ENCODE measurements at regions not wholly inside any gene's neighbourhood (a gene's known extent, or its start where the extent isn't known, plus 50 kb on each side); places are given as distances from the start of the nearest gene placed in this dataset.
"Not testable (repeated sequence)": the region's sequence is repeated elsewhere in the genome, so short reads cannot be mapped to it uniquely, and the experiment has no call there.

DNA sequence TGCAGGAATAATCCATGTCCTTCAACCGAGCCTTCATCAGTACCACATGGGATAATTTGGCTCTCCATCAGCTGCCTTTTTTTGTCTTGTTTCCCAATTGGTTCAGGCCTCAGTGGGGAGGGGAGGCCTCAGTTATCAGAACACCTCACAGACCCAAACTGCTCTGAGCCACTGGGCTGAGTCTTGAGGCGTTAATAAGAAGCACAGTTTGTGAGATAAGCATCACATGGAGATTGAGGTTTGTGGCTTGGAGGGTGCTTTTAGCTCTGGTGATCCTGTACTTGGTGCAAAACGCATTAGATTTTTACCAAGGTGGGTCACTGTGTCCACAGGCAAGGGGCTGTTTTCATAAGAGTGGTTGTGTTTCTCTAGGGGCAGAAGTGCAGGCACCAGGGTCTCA is 82.8 kb upstream of the HPF1 start:
- DNase-seq (ENCODE audit: low spot score in 2 of 2) = no peak
- WGBS, 2 donors = 45 to 58% methylated on average over 3 of the region's 3 CpGs
- Histone ChIP-seq H3K27ac (no peak overlapping the region), H3K4me3 (no peak overlapping the region), H3K9me3 (no peaks in the 10 kb centered on the region), H3K27me3 (no peaks in the 10 kb centered on the region), H3K4me1 (no peaks in the 10 kb centered on the region), H3K36me3 (no peaks in the 10 kb centered on the region)
- TF ChIP-seq CTCF (IDR thresholded peaks at IDR 0.05) (no peak), EP300 (IDR thresholded peaks at IDR 0.05) (no peak), POLR2A (IDR thresholded peaks at IDR 0.05) (no peak)

GRCh38 chr4:169828329-169828728 is 70.6 kb upstream of the HPF1 start:
- H3K27ac ChIP-seq; H3K27me3 ChIP-seq; H3K4me1 ChIP-seq; DNase-seq (ENCODE audit: low spot score in 2 of 2); H3K36me3 ChIP-seq; H3K9me3 ChIP-seq; H3K4me3 ChIP-seq: not testable (repeated sequence)
- 94 to 96% methylated on average over 24 to 29 of the region's 29 CpGs for WGBS, 2 donors

DNA sequence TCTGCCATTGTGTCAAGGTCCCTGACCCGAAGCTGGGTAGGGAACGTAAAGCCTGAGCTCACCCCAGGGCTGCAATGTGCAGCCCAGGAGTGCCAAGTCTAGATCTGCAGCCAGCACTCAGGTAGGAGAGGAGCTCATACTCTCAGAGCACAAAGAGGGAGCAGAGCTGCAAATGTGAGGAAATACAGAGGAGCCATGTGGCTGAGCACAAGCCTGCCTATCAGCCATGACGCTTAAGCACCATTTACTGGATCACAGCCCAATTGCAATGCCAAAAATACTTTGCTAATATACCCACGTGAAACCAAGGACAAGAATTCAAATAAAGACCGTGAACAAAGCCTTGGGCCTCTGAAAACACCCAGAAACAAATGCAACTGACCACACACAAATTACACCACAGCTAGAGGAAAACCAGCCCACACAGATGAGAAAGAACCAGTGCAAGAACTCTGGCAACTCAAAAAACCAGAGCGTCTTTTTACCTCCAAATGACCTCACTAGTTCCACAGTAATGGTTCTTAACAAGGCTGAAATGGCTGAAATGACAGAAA is 69.0 kb upstream of the HPF1 start:
- WGBS, 2 donors = 55 to 56% methylated on average over 6 of the region's 6 CpGs
- Histone ChIP-seq H3K4me1 (no peaks in the 10 kb centered on the region), H3K9me3 (no peaks in the 10 kb centered on the region), H3K27me3 (no peaks in the 10 kb centered on the region), H3K27ac (no peak overlapping the region), H3K36me3 (no peaks in the 10 kb centered on the region), H3K4me3 (no peak overlapping the region)
- DNase-seq (ENCODE audit: low spot score in 2 of 2) = no peak
- TF ChIP-seq CTCF (IDR thresholded peaks at IDR 0.05) (no peak), EP300 (IDR thresholded peaks at IDR 0.05) (no peak), POLR2A (IDR thresholded peaks at IDR 0.05) (no peak)

DNA sequence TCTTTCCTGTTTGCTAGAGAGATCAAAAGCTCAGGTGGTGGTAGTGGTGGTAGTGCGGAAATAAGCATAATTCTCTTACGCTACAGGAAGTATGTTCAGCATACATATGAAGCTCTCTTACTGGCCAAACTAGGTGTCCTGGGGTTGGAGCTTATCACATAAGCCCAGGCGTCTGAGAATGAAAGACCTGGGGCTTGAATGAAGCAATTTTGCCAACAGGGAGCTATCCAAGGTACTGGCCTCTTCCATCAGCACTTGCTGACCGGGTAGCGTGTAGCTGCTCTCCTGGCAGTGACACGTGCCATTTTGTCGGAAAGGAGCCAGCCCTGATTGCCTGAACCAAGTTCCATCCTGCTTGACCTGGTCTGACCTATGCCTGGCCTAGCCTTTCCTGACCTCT is 65.9 kb upstream of the HPF1 start:
- TF ChIP-seq EP300 (IDR thresholded peaks at IDR 0.05) = no peak
- no peak for TF ChIP-seq POLR2A (IDR thresholded peaks at IDR 0.05)
- no peak for TF ChIP-seq CTCF (IDR thresholded peaks at IDR 0.05)
- Histone ChIP-seq H3K4me3 (no peak overlapping the region), H3K27ac (no peak overlapping the region), H3K9me3 (no peaks in the 10 kb centered on the region), H3K27me3 (no peaks in the 10 kb centered on the region), H3K36me3 (no peaks in the 10 kb centered on the region), H3K4me1 (no peaks in the 10 kb centered on the region)
- DNase-seq (ENCODE audit: low spot score in 2 of 2) = no peak
- 25 to 29% methylated on average over 7 of the region's 7 CpGs for WGBS, 2 donors

GRCh38 chr4:169821402-169821801 is 63.7 kb upstream of the HPF1 start:
- no peak for DNase-seq (ENCODE audit: low spot score in 2 of 2)
- H3K9me3 ChIP-seq = no peaks in the 10 kb centered on the region
- no peak overlapping the region for H3K4me3 ChIP-seq
- no peak overlapping the region for H3K27ac ChIP-seq
- no peaks in the 10 kb centered on the region for H3K36me3 ChIP-seq
- no peak for TF ChIP-seq CTCF (IDR thresholded peaks at IDR 0.05)
- no peak for TF ChIP-seq EP300 (IDR thresholded peaks at IDR 0.05)
- no peak for TF ChIP-seq POLR2A (IDR thresholded peaks at IDR 0.05)
- H3K4me1 ChIP-seq = no peaks in the 10 kb centered on the region
- H3K27me3 ChIP-seq = no peaks in the 10 kb centered on the region

- no peaks in the 10 kb centered on the region for H3K9me3 ChIP-seq
- 55 to 57% methylated on average over 6 of the region's 6 CpGs for WGBS, 2 donors
- H3K27me3 ChIP-seq = no peaks in the 10 kb centered on the region
- H3K27ac ChIP-seq = no peak overlapping the region
- TF ChIP-seq CTCF (IDR thresholded peaks at IDR 0.05) (no peak), POLR2A (IDR thresholded peaks at IDR 0.05) (no peak), EP300 (IDR thresholded peaks at IDR 0.05) (no peak)
- no peaks in the 10 kb centered on the region for H3K4me1 ChIP-seq
- DNase-seq (ENCODE audit: low spot score in 2 of 2) = no peak
- no peak overlapping the region for H3K4me3 ChIP-seq
- H3K36me3 ChIP-seq = no peaks in the 10 kb centered on the region
These were observed 60.4 kb upstream of the HPF1 start for GRCh38 chr4:169818063-169818679.
